NCI-H82 treated with DMSO at 0.1 percent for 48 hours (cell line): ENCODE measurements at regions not wholly inside any gene's neighbourhood (a gene's known extent, or its start where the extent isn't known, plus 50 kb on each side); places are given as distances from the start of the nearest gene placed in this dataset.
"Not testable (repeated sequence)": the region's sequence is repeated elsewhere in the genome, so short reads cannot be mapped to it uniquely, and the experiment has no call there.

ENCODE experiments used
- DNase-seq: peaks from one replicate; lab custom pipeline; 2025; ENCODE audit not compliant: unreplicated experiment; lab: John Stamatoyannopoulos, UW

GRCh38 chr18:30713299-30713698, 329.2 kb downstream of the DSC3 start:
- no peak for DNase-seq

DNA sequence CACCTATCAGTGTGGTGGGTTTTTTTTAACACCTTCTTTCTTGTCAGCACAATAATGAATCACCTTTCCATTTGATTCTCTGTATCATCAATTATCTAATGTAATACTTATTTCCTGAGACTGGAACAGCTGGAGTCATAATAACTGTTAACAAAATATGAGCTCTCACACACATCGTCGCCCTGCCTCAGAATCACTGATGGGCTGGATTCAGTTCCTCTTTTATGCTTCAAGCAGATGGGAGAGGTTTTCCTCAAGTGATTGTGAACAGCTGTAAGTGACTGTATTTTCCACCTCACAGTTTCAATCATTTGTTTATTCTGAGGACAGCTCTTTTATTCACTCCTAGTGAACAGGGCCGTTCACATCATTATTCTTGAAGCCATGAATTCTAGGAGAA, 330.2 kb downstream of the DSC3 start:
- DNase-seq, result no peak

GRCh38 chr18:30709595-30709994, 332.9 kb downstream of the DSC3 start:
- DNase-seq, result no peak

- DNase-seq, result peak; percentile 30
Measured at GRCh38 chr18:30705943-30706342, 336.6 kb downstream of the DSC3 start.

GRCh38 chr18:30698571-30698970, 344.0 kb downstream of the DSC3 start:
- DNase-seq, result no peak

DNA sequence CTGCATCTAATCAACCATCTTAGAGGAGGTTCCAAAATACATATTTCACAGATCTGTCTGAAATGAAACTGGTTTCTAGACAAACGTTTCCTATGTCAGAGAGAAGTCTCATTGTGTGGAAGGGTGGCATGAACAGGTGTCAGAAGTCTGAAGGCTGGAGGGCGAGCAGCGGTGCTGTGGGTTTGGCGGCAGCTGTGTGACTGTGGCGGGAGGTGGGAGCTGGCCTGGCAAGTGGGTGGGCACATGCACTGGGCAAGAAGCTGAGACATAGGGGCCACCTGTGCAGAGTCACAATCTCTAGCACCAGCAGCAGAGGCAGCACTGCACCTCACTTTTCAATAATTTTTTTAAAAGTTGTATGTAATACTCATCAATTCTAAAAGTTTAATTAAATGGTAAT, 346.3 kb downstream of the DSC3 start:
- no peak for DNase-seq

- DNase-seq, result no peak
Measured at GRCh38 chr18:30694773-30695172, 347.8 kb downstream of the DSC3 start.

DNA sequence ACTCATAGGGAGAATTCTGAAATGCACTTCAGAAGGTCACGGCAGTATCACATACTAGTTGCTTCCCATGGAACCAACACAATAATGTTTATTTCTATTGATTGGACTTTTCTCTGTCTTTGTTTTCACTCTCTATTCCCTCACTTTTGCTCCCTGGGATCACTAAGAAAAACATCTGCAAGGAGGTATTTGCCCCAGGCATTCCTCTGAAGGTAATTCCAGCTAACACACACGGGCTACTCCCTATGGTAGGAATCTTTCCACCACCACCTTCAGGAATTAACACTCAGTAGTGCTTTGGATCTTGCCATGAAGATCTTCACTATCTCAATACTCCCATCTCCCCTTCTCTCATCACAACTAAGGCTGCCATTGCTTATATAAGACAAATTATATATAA, 353.3 kb downstream of the DSC3 start:
- no peak for DNase-seq

GRCh38 chr18:30687501-30687900, 355.0 kb downstream of the DSC3 start:
- DNase-seq, result no peak

DNA sequence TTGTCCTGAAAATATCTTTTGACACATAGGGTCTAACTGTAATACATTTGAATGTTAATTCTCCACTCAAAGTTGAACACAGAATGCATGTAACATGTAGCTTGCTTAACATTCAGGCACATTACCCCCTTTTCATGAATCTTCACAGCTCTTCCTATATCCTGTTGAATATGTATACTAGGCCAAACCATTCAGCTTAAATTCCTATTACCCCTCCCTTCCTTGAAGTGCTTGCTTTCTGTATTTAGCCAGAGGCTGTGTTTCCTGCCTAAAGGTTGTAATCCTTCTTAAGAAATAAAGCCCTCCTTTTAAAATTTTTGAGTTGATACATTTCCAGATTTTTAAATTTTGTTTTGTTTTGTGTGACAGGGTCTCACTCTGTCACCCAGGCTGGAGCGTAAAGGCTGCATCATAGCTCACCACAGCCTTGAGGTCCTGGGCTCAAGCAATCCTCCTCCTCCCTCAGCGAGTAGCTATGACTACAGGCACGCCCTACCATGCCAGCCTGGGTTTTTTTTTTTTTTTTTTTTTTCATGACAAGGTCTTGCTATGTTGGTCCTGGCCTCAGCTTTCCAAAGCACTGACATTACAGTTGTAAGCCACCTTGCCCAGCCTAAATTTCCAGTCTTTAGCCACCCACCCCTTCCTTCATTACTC, 357.6 kb downstream of the DSC3 start:
- DNase-seq, result no peak

DNA sequence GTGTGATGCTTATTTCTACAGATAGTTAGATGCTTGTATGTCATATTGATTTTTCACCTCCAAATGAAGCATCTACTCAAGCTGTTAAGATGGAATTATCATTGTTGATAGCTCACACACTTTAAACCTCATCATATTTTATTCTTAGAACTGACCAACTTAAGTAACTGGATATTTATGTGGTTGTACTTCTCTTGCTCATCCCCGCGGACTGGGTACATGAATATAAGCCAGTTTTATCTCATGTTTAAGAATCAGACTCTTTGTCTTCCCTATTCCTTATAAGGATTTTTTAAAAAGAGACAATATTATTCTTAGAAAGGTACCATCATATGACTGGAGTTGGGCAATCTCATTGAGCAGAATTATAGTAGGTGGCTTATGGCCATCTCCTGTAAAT, 358.7 kb downstream of the DSC3 start:
- DNase-seq, result no peak

DNA sequence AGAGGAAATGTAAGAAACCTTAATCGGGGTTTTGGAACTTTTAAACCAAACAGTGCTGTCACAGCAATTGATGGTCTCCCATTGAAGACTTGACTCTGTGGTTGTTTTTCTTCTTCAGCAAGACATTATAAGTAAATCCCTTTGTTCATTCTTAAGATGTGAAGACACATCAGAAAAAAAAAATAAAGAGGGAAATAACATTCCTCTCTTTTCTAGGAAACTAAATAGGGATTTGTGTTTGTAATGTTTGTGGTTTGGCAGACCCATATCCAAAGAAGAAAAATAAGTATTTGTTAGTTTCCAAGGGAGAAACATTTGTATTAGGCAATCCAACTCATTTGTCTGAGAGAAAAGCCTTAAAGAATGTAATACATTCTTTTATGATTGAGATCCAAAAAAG, 359.9 kb downstream of the DSC3 start:
- DNase-seq, result no peak

DNA sequence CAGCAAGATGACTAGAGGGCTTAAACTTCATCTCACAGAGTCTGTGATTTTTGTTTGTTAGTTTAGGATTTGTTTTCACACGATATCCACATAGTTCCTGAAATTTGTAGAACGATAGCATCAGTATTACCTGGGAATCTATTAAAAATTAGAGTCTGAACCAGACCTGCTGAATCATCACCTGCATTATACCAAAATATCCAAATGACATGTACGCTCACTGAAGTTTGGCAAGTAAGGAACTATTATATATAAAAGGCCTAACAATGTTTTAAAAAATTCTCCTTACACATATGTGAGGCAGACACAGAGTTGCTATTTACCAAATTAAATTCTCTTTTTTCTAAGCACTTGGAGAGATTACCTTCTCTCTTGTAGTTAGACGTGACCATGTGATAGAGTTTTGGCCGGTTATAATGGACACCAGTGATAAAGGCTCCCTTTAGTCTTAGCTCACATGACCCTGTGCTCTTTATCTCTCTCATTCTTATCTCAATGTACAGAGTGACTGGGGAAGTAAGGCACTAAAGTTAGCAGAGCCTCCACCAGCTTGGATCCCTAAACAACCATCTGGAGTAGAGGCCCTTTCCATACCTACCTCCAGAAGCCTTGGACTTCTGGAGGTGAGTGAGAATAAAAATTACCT, 363.1 kb downstream of the DSC3 start:
- no peak for DNase-seq

- not testable (repeated sequence) for DNase-seq
Measured at GRCh38 chr18:30677813-30678212, 364.7 kb downstream of the DSC3 start.

DNA sequence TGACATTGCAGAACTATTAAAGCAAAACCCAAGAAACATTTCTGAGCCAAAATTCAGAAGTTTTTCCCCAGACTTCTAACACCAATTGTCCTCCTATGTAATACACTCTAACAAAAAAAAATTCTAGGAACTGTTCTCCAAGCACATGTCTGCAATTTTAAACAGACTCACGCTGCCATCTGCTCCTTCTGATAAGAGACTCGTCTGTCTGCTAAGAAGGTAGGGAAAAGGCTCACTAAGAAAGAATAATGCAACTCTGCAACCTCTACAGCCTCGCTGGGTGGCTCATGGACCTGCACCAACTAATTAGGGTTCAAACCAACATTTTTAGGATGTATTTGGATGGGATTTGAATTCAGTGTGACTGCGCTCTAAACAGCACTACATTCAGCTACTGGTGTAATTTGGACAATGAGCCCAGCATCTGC, 366.5 kb downstream of the DSC3 start:
- DNase-seq, result peak; percentile 21

DNA sequence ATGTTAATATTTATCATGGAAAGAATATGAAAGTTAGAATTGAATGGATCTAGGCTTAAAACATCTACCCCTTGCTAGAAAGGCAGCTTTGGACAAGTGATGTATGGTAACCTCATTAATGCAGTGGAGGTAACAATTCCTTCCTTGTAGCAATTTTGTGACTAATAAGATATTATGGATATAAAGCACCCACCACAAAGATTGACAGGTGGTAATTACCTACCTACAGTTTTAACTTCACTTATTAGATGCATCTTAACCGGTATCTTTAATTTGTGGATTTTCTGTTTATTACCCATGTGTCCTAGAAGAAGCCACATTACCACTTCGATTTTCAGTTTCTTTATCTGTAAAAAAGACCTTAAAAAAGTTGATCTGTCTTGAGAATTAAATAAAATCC, 367.0 kb downstream of the DSC3 start:
- DNase-seq, result no peak

DNA sequence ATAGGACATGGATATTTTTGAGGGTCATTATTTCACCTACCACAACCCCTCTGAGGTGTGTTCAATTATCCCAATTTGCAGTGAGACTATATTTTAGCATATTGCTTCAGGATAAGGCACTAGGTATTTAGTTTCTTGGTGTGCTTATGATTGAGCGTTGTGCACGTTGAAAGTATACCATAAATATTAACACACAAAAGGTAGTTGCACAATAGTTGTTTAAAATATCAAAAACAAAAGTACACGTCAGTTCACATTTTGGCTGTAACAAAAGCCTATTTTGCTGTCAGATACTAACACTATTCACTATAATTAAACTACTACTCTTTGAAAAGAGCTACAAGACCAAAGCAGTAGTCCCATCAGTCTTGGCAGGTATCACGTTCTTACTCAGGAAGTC, 367.5 kb downstream of the DSC3 start:
- no peak for DNase-seq

DNA sequence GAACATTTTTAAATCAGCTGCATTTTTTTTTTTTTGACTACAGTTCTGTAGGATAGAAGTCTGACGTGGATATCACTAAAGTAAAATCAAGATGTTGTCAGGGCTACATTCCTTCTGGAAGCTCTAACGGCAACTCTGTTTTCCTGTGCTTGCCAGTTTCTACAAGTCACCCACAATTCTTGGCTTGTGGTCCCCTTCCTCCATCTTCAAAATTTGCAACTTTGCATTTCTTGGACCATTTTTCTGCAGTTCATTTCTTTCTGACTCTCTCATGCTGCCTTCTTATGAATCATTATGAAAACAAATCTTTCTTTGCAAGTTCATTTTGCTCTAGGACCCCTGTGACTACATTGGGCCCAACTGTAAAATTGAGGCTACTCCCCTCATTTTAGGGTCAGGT, 367.9 kb downstream of the DSC3 start:
- no peak for DNase-seq

DNA sequence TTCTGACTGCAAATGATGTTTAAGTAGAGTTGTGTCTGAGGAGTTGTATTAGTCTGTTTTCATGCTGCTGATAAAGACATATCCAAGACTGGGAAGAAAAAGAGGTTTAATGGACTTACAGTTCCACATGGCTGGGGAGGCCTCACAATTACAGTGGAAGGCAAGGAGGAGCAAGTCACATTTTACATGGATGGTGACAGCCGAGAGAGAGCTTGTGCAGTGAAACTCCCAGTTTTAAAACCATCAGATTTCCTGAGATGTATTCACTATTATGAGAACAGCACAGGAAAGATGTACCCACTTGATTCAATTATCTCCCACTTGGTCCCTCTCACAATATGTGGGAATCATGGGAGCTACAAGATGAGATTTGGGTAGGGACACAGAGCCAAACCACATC, 370.1 kb downstream of the DSC3 start:
- not testable (repeated sequence) for DNase-seq

GRCh38 chr18:30658306-30658705, 384.2 kb downstream of the DSC3 start:
- no peak for DNase-seq

DNA sequence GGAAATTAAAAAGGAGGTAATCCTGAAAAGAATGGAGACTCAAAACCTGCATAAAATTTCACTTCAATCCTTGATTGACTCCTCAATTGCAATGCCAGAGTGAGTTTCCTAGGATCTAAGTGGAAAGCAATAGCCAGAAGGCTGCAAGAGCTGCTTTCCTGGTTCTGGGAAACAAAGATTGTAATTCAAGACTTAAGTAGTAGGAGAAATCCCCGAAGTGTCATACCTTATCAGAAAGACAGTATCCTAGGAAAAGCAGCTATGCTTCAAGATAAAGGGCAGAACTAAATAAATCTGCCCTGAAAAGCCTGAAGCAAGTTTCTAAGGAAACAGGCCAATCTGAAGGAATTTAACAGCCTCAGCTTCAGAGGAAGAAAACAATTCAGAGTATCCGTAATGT, 390.2 kb downstream of the DSC3 start:
- DNase-seq, result no peak

DNA sequence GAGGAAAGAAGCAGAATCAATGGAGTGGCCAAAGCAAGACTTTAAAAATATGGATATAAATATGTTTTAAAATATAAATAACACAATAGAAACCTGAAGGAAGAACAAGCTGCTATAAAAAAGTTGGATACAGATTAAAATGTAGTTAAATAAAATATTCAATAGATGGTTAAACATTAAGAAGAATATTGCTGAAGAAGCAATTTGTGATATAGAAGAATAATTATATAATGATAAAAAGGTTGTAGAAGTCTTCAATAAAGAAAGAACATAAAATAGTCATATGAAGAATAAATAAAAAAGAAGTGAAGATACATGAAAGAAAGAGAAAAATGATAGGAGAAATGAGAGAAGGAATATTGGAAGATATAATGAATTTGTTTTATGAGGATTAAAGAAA, 392.0 kb downstream of the DSC3 start:
- no peak for DNase-seq

- no peak for DNase-seq
Measured at GRCh38 chr18:30644158-30644557, 398.4 kb downstream of the DSC3 start.
